GM19324 (cell line): ENCODE measurements at regions not wholly inside any gene's neighbourhood (a gene's known extent, or its start where the extent isn't known, plus 50 kb on each side); places are given as distances from the start of the nearest gene placed in this dataset.

ENCODE experiments used
- ATAC-seq: cut with Tn5 transposase; IDR thresholded peaks from one replicate; pipeline ENCODE4 v1.9.1; 2021; ENCODE audit warnings: mild to moderate bottlenecking, moderate library complexity; ENCODE audit not compliant: unreplicated experiment, low FRiP score

GRCh38 chr3:134079761-134080160 lies 50.0 kb upstream of the SLCO2A1 start:
- ATAC-seq: no peak
